Esophagus (tissue), 2 donors: ENCODE measurements at regions not wholly inside any gene's neighbourhood (a gene's known extent, or its start where the extent isn't known, plus 50 kb on each side); places are given as distances from the start of the nearest gene placed in this dataset.
"Not testable (repeated sequence)": the region's sequence is repeated elsewhere in the genome, so short reads cannot be mapped to it uniquely, and the experiment has no call there.

Experiments used
- H3K27ac ChIP-seq, 2 donors: one replicate each; pipeline ENCODE4 v1.5.1; 2013; ENCODE audit warnings: low read depth in 2 of 2, mild to moderate bottlenecking in 2 of 2, inconsistent platforms in 1 of 2, low read length in 1 of 2, moderate library complexity in 1 of 2
- H3K27me3 ChIP-seq, 2 donors: one replicate each; pipeline ENCODE4 v1.6.1; 2013; ENCODE audit warnings: low read length in 2 of 2, control low read depth in 1 of 2, mild to moderate bottlenecking in 1 of 2; ENCODE audit not compliant: insufficient read depth in 2 of 2, control insufficient read depth in 1 of 2
- H3K36me3 ChIP-seq, 2 donors: one replicate each; pipeline ENCODE4 v1.6.1; 2013; ENCODE audit warnings: low read length in 1 of 2; ENCODE audit not compliant: control insufficient read depth in 2 of 2, insufficient read depth in 2 of 2
- H3K4me1 ChIP-seq, 2 donors: one replicate each; pipeline ENCODE4 v1.6.1; 2013; ENCODE audit warnings: low read length in 1 of 2; ENCODE audit not compliant: control insufficient read depth in 2 of 2, insufficient read depth in 2 of 2
- H3K4me3 ChIP-seq, 2 donors: one replicate each; pipeline ENCODE4 v1.5.1; 2013; ENCODE audit warnings: low read length in 2 of 2, mild to moderate bottlenecking in 2 of 2, low read depth in 1 of 2, moderate library complexity in 1 of 2
- H3K9me3 ChIP-seq, 2 donors: one replicate each; pipeline ENCODE4 v1.6.1; 2013; ENCODE audit warnings: mild to moderate bottlenecking in 2 of 2, low read depth in 1 of 2, low read length in 1 of 2, moderate library complexity in 1 of 2; ENCODE audit not compliant: control insufficient read depth in 2 of 2, insufficient read depth in 1 of 2
- WGBS, 2 donors: extraction: QIAGEN DNeasy Blood & Tissue Kit; methylation state at CpG; one replicate each; pipeline ENCODE4 v1.1.7; 2013; 5-methylcytosine and 5-hydroxymethylcytosine counted together
- donor health status: healthy with polysubstance abuse.
- donor health status: Bipolar disorder and iron deficiency.

- not testable (repeated sequence) for H3K9me3 ChIP-seq, H3K4me3 ChIP-seq, H3K27ac ChIP-seq, H3K36me3 ChIP-seq, H3K27me3 ChIP-seq, H3K4me1 ChIP-seq
- 95 to 97% methylated on average over 20 of the region's 20 CpGs for WGBS, 2 donors
These were observed 1261.2 kb downstream of the CDH11 start for GRCh38 chr16:63860700-63861099.

- WGBS, 2 donors: 38 to 53% methylated on average over 1 of the region's 1 CpG
- no peaks in the 10 kb centered on the region for H3K9me3 ChIP-seq
- H3K27ac ChIP-seq: no peak overlapping the region
- H3K4me3 ChIP-seq: no peak overlapping the region
- no peaks in the 10 kb centered on the region for H3K36me3 ChIP-seq
- no peaks in the 10 kb centered on the region for H3K4me1 ChIP-seq
- no peaks in the 10 kb centered on the region for H3K27me3 ChIP-seq
These were observed 1265.3 kb downstream of the CDH11 start for GRCh38 chr16:63856537-63856936.

- Histone ChIP-seq H3K4me1 (no peaks in the 10 kb centered on the region), H3K27ac (no peak overlapping the region), H3K27me3 (no peaks in the 10 kb centered on the region), H3K36me3 (no peaks in the 10 kb centered on the region), H3K9me3 (no peaks in the 10 kb centered on the region), H3K4me3 (no peak overlapping the region)
- 81 to 86% methylated on average over 3 of the region's 3 CpGs for WGBS, 2 donors
These were observed 1270.9 kb downstream of the CDH11 start for GRCh38 chr16:63850979-63851378.

GRCh38 chr16:63841271-63841670 is 1280.6 kb downstream of the CDH11 start:
- Histone ChIP-seq H3K36me3 (no peaks in the 10 kb centered on the region), H3K27ac (no peak overlapping the region), H3K9me3 (no peaks in the 10 kb centered on the region), H3K4me3 (no peak overlapping the region), H3K4me1 (no peaks in the 10 kb centered on the region), H3K27me3 (no peaks in the 10 kb centered on the region)
- 90 to 96% methylated on average over 1 of the region's 1 CpG for WGBS, 2 donors

- H3K27me3 ChIP-seq: no peaks in the 10 kb centered on the region
- H3K9me3 ChIP-seq: peaks cover 0 to 5% of the 10 kb centered on the region in 2 donors
- WGBS, 2 donors: 60 to 66% methylated on average over 3 of the region's 3 CpGs
- no peak overlapping the region for H3K27ac ChIP-seq
- H3K4me3 ChIP-seq: no peak overlapping the region
- no peaks in the 10 kb centered on the region for H3K36me3 ChIP-seq
- H3K4me1 ChIP-seq: no peaks in the 10 kb centered on the region
These were observed 1291.8 kb downstream of the CDH11 start for GRCh38 chr16:63830061-63830460.

GRCh38 chr16:63822818-63823217 is 1299.0 kb downstream of the CDH11 start:
- 73 to 78% methylated on average over 3 of the region's 3 CpGs for WGBS, 2 donors
- Histone ChIP-seq H3K27me3 (no peaks in the 10 kb centered on the region), H3K36me3 (no peaks in the 10 kb centered on the region), H3K27ac (no peak overlapping the region), H3K9me3 (no peaks in the 10 kb centered on the region), H3K4me1 (peaks cover 0 to 2% of the 10 kb centered on the region in 2 donors), H3K4me3 (no peak overlapping the region)

GRCh38 chr16:63816276-63816675 is 1305.6 kb downstream of the CDH11 start:
- Histone ChIP-seq H3K4me1 (no peaks in the 10 kb centered on the region), H3K27me3 (no peaks in the 10 kb centered on the region), H3K27ac (no peak overlapping the region), H3K36me3 (no peaks in the 10 kb centered on the region), H3K4me3 (no peak overlapping the region), H3K9me3 (no peaks in the 10 kb centered on the region)
- WGBS, 2 donors: 32 to 33% methylated on average over 3 of the region's 3 CpGs

- H3K27me3 ChIP-seq: no peaks in the 10 kb centered on the region
- no peaks in the 10 kb centered on the region for H3K9me3 ChIP-seq
- no peaks in the 10 kb centered on the region for H3K36me3 ChIP-seq
- H3K27ac ChIP-seq: no peak overlapping the region
- H3K4me3 ChIP-seq: no peak overlapping the region
- H3K4me1 ChIP-seq: no peaks in the 10 kb centered on the region
These were observed 1308.0 kb downstream of the CDH11 start for GRCh38 chr16:63813862-63814261.

GRCh38 chr16:63808730-63809129 is 1313.1 kb downstream of the CDH11 start:
- Histone ChIP-seq H3K4me1 (no peaks in the 10 kb centered on the region), H3K9me3 (no peaks in the 10 kb centered on the region), H3K27me3 (no peaks in the 10 kb centered on the region), H3K27ac (no peak overlapping the region), H3K4me3 (no peak overlapping the region), H3K36me3 (no peaks in the 10 kb centered on the region)
- 83 to 92% methylated on average over 1 of the region's 1 CpG for WGBS, 2 donors

GRCh38 chr16:63806794-63807506 is 1314.9 kb downstream of the CDH11 start:
- WGBS, 2 donors: 43 to 62% methylated on average over 3 of the region's 3 CpGs
- peak overlapping the region in 1 of 2 donors; percentile 18 for H3K27ac ChIP-seq
- no peaks in the 10 kb centered on the region for H3K27me3 ChIP-seq
- no peak overlapping the region for H3K4me3 ChIP-seq
- no peaks in the 10 kb centered on the region for H3K36me3 ChIP-seq
- H3K4me1 ChIP-seq: no peaks in the 10 kb centered on the region
- H3K9me3 ChIP-seq: no peaks in the 10 kb centered on the region
